NT2/D1 (cell line): ENCODE measurements at regions not wholly inside any gene's neighbourhood (a gene's known extent, or its start where the extent isn't known, plus 50 kb on each side); places are given as distances from the start of the nearest gene placed in this dataset.

ENCODE experiments used
- SUZ12 ChIP-seq: IDR thresholded peaks from 2 replicates; pipeline ENCODE4 v1.6.1; 2011; ENCODE audit not compliant: insufficient read length, insufficient read depth; ENCODE audit errors: extremely low read depth
- YY1 ChIP-seq: IDR thresholded peaks from 2 replicates; pipeline ENCODE4 v1.6.1; 2011; ENCODE audit not compliant: insufficient read length, insufficient read depth
- ZNF274 ChIP-seq: IDR thresholded peaks from 2 replicates; pipeline ENCODE4 v1.6.1; 2011; ENCODE audit warnings: mild to moderate bottlenecking, low read depth, low read length

- no peak for TF ChIP-seq ZNF274
- TF ChIP-seq SUZ12 = no peak
- no peak for TF ChIP-seq YY1
Observed at GRCh38 chr5:155711882-155712281, 615.1 kb upstream of the SGCD start.
